ENCODE measurements at regions not wholly inside any gene's neighbourhood (a gene's known extent, or its start where the extent isn't known, plus 50 kb on each side); places are given as distances from the start of the nearest gene placed in this dataset.

DNA sequence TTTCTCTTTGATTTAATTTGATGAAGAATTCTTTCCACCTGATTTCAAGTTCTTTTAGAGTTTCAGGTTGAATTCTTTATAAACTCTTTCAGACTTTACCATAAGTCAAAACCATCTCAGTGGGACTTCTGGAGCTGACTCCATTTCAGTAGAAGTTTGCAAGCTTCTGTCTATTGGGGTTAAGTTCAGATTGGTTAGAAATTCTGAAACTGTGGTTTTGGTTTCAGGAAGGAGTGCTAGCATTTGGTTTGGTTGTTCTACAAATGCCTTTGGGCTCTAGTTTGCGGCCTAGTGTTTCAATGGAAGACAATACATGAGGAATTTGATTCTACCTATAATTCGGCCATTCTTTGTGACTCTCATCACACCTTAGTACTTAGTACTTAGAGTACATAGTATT, 176.8 kb upstream of the RHOBTB1 start:
- TF ChIP-seq, protein P1, sequence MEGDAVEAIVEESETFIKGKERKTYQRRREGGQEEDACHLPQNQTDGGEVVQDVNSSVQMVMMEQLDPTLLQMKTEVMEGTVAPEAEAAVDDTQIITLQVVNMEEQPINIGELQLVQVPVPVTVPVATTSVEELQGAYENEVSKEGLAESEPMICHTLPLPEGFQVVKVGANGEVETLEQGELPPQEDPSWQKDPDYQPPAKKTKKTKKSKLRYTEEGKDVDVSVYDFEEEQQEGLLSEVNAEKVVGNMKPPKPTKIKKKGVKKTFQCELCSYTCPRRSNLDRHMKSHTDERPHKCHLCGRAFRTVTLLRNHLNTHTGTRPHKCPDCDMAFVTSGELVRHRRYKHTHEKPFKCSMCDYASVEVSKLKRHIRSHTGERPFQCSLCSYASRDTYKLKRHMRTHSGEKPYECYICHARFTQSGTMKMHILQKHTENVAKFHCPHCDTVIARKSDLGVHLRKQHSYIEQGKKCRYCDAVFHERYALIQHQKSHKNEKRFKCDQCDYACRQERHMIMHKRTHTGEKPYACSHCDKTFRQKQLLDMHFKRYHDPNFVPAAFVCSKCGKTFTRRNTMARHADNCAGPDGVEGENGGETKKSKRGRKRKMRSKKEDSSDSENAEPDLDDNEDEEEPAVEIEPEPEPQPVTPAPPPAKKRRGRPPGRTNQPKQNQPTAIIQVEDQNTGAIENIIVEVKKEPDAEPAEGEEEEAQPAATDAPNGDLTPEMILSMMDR (conservative IDR thresholded peaks at IDR 0.05 in 1 of 2, IDR thresholded peaks at IDR 0.05 in 1 of 2; ENCODE audit: low read depth in 1 of 2, low read length in 2 of 2): no peak
- TF ChIP-seq EZH2 (IDR thresholded peaks at IDR 0.05; ENCODE audit: low read length, missing control alignments): no peak

Measured in fibroblast of lung (primary cell).